ENCODE measurements at regions not wholly inside any gene's neighbourhood (a gene's known extent, or its start where the extent isn't known, plus 50 kb on each side); places are given as distances from the start of the nearest gene placed in this dataset.
A peak's percentile ranks its signal among the peaks of the same experiment; 100 is the strongest.

GRCh38 chr13:111541752-111542529 is 221.5 kb downstream of the TEX29 start:
- DNase-seq (ENCODE audit: low spot score in 2 of 2) = peak in 1 of 2 donors; percentile 46
- WGBS, 2 donors = 80% methylated on average over 15 of the region's 15 CpGs
- TF ChIP-seq CTCF (IDR thresholded peaks at IDR 0.05) (no peak), POLR2A (IDR thresholded peaks at IDR 0.05) (no peak)
- intact Hi-C loops (cut with DNase I; ENCODE audit: low total_unique reads) = no loop called here
- no peak overlapping the region for H3K4me3 ChIP-seq (ENCODE audit: low read depth, poor library complexity, severe bottlenecking)

DNA sequence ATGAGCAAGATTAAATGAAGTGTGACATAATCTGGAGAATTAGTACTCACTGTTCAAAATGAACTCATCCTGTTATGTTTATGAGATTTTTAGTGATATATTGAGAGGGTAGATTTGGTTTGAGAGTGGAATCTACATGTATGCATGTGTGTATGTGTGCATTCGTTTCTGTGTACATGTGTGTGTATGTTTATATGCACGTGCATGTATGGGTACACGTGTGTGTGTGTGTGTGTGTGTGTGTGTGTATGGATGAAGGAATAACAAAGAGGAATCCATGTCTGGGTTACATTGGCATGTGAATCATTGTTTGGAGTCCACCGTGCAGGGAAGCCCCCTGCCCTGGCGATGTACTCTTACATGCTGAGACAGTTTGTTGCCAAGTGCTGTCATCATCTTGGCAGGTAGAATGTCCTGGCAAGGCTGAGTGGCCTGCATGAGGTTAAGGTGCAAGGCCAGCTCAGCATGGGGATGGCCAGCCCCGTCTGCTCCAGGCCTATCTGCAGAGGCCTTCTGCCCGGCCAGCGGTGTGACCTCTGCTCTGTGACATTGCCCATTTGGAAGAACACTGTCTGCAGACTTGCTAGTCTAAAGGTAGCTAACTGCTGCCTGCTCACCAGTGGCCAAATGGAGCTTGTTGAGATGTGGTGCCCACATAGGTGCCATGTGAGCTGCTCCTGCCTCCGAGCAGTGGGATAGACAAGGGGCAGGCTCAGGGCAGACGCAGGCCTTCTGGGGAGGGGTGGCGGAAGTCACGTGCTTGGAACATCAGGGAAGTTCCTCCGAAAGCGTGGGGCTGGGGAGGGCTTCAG is 222.3 kb downstream of the TEX29 start:
- intact Hi-C loops (cut with DNase I; ENCODE audit: low total_unique reads) = no loop called here
- peak in 1 of 2 donors; percentile 70 for DNase-seq (ENCODE audit: low spot score in 2 of 2)
- H3K4me3 ChIP-seq (ENCODE audit: low read depth, poor library complexity, severe bottlenecking) = no peak overlapping the region
- WGBS, 2 donors = 78 to 86% methylated on average over 14 of the region's 14 CpGs
- TF ChIP-seq CTCF (IDR thresholded peaks at IDR 0.05) (no peak), POLR2A (IDR thresholded peaks at IDR 0.05) (no peak)

- 83 to 90% methylated on average over 19 of the region's 19 CpGs for WGBS, 2 donors
- no peak for TF ChIP-seq CTCF (IDR thresholded peaks at IDR 0.05)
- DNase-seq (ENCODE audit: low spot score in 2 of 2) = peak in 1 of 2 donors; percentile 61
Observed at GRCh38 chr13:111546921-111547675, 226.7 kb downstream of the TEX29 start.

GRCh38 chr13:111547726-111548273 is 227.4 kb downstream of the TEX29 start:
- peak in 1 of 2 donors; percentile 71 for DNase-seq (ENCODE audit: low spot score in 2 of 2)
- no peak overlapping the region for H3K4me3 ChIP-seq (ENCODE audit: low read depth, poor library complexity, severe bottlenecking)
- TF ChIP-seq CTCF (IDR thresholded peaks at IDR 0.05) (no peak), POLR2A (IDR thresholded peaks at IDR 0.05) (no peak)
- intact Hi-C loops (cut with DNase I; ENCODE audit: low total_unique reads) = no loop called here
- WGBS, 2 donors = 91 to 93% methylated on average over 38 to 40 of the region's 40 CpGs

More at GRCh38 chr13:111546921-111547675, 226.7 kb downstream of the TEX29 start:
- intact Hi-C loops (cut with DNase I; ENCODE audit: low total_unique reads) = no loop called here
- H3K4me3 ChIP-seq (ENCODE audit: low read depth, poor library complexity, severe bottlenecking) = no peak overlapping the region

DNA sequence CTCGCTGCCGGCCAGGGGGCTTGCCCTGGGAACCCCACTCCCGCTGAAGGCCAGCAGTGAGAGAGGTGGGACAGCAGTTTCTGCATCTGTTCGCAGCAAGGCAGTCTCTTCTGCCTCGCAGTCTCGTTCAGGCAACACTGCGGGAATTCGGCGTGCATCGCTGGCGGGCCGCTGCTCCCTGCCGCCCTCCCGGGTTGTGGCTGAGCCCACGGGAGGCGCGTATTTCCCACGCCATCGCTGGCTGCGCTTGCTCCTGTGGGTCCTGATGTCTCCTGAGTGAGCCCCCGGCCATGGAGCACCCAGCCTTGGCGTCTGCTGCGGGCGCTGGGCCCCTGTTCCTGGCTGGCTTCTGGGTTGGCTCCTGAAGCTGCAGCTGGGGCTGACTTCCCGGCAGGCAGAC is 227.9 kb downstream of the TEX29 start:
- TF ChIP-seq CTCF (IDR thresholded peaks at IDR 0.05) = no peak
- no peak for TF ChIP-seq POLR2A (IDR thresholded peaks at IDR 0.05)
- peak in 1 of 2 donors; percentile 68 for DNase-seq (ENCODE audit: low spot score in 2 of 2)
- intact Hi-C loops (cut with DNase I; ENCODE audit: low total_unique reads) = no loop called here
- no peak overlapping the region for H3K4me3 ChIP-seq (ENCODE audit: low read depth, poor library complexity, severe bottlenecking)
- 92% methylated on average over 25 of the region's 25 CpGs for WGBS, 2 donors
